ENCODE measurements at regions not wholly inside any gene's neighbourhood (a gene's known extent, or its start where the extent isn't known, plus 50 kb on each side); places are given as distances from the start of the nearest gene placed in this dataset.

- no peak for DNase-seq (ENCODE audit: extremely low read depth in 1 of 11, low read depth in 9 of 11, low spot score in 4 of 11)
Observed at GRCh38 chr2:48127612-48128191, 186.8 kb upstream of the FOXN2 start.

GRCh38 chr2:48129293-48129950 is 185.1 kb upstream of the FOXN2 start:
- no peak for DNase-seq (ENCODE audit: extremely low read depth in 1 of 11, low read depth in 9 of 11, low spot score in 4 of 11)

- DNase-seq (ENCODE audit: extremely low read depth in 1 of 11, low read depth in 9 of 11, low spot score in 4 of 11): peak; percentile 60 to 87 (median 80)
Observed at GRCh38 chr2:48131539-48132270, 182.8 kb upstream of the FOXN2 start.

GRCh38 chr2:48132271-48132625 is 182.2 kb upstream of the FOXN2 start:
- DNase-seq (ENCODE audit: extremely low read depth in 1 of 11, low read depth in 9 of 11, low spot score in 4 of 11): peak in 3 of 11 donors; percentile 20 to 30 (median 22)

- DNase-seq (ENCODE audit: extremely low read depth in 1 of 11, low read depth in 9 of 11, low spot score in 4 of 11): no peak
Observed at GRCh38 chr2:48134704-48135103, 179.8 kb upstream of the FOXN2 start.

- no peak for DNase-seq (ENCODE audit: extremely low read depth in 1 of 11, low read depth in 9 of 11, low spot score in 4 of 11)
Observed at GRCh38 chr2:48135797-48136196, 178.7 kb upstream of the FOXN2 start.

GRCh38 chr2:48137829-48138228 is 176.7 kb upstream of the FOXN2 start:
- no peak for DNase-seq (ENCODE audit: extremely low read depth in 1 of 11, low read depth in 9 of 11, low spot score in 4 of 11)

- DNase-seq (ENCODE audit: extremely low read depth in 1 of 11, low read depth in 9 of 11, low spot score in 4 of 11): no peak
Observed at GRCh38 chr2:48138898-48139297, 175.6 kb upstream of the FOXN2 start.

DNA sequence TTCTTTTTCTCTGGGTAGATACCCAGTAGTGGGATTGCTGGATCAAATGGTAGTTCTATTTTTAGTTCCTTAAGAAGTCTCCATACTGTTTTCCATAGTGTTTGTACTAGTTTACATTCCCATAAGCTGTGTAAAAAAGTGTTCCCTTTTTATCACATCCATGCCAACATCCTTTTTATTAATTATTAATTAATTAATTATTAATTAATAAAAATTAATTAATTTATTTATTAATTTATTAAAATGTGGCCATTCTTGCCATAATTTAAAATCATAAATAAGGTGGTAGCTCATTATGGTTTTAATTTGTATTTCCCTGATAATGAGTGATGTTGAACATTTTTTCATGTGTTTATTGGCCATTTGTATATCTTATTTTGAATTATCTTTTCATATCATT is 173.9 kb upstream of the FOXN2 start:
- DNase-seq (ENCODE audit: extremely low read depth in 1 of 11, low read depth in 9 of 11, low spot score in 4 of 11): no peak

GRCh38 chr2:48144777-48145176 is 169.7 kb upstream of the FOXN2 start:
- DNase-seq (ENCODE audit: extremely low read depth in 1 of 11, low read depth in 9 of 11, low spot score in 4 of 11): no peak

GRCh38 chr2:48145845-48146452 is 168.5 kb upstream of the FOXN2 start:
- DNase-seq (ENCODE audit: extremely low read depth in 1 of 11, low read depth in 9 of 11, low spot score in 4 of 11): no peak

DNA sequence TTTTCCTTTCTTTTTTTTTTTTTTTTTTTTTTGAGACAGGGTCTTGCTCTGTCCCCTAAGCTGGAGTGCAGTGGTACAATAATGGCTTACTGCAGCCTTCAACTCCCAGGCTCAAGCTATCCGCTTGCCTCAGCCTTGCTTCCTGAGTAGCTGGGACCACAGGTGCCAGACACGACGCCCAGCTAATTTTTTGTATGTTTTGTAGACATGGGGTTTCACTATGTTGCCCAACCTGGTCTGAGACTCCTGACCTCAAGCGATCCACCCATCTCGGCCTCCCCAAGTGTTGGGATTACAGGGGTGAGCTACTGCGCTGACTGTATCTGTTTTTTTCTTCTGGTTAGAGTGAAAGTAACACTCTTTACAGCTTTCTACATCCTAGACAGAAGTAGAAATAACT is 167.9 kb upstream of the FOXN2 start:
- no peak for DNase-seq (ENCODE audit: extremely low read depth in 1 of 11, low read depth in 9 of 11, low spot score in 4 of 11)

- no peak for DNase-seq (ENCODE audit: extremely low read depth in 1 of 11, low read depth in 9 of 11, low spot score in 4 of 11)
Observed at GRCh38 chr2:48147719-48148118, 166.8 kb upstream of the FOXN2 start.

GRCh38 chr2:48148841-48149430 is 165.5 kb upstream of the FOXN2 start:
- DNase-seq (ENCODE audit: extremely low read depth in 1 of 11, low read depth in 9 of 11, low spot score in 4 of 11): no peak

GRCh38 chr2:48157150-48157549 is 157.3 kb upstream of the FOXN2 start:
- DNase-seq (ENCODE audit: extremely low read depth in 1 of 11, low read depth in 9 of 11, low spot score in 4 of 11): no peak

DNA sequence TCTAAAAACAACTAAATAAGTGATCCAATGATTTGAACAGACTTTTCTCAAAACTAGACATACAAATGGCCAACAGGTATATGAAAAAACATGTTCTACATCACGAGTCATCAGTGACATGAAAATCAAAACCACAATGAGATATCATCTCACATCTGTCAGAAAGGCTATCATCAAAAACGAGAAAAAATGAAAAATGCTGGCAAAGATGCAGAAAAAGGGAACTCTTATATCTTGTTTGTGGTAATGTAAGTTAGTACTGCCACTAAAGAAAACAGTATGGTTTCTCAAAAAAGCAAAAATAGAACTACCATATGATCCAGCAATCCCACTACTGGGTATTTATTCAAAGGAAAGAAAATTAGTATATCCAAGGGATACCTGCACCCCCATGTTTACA is 152.9 kb upstream of the FOXN2 start:
- DNase-seq (ENCODE audit: extremely low read depth in 1 of 11, low read depth in 9 of 11, low spot score in 4 of 11): no peak

DNA sequence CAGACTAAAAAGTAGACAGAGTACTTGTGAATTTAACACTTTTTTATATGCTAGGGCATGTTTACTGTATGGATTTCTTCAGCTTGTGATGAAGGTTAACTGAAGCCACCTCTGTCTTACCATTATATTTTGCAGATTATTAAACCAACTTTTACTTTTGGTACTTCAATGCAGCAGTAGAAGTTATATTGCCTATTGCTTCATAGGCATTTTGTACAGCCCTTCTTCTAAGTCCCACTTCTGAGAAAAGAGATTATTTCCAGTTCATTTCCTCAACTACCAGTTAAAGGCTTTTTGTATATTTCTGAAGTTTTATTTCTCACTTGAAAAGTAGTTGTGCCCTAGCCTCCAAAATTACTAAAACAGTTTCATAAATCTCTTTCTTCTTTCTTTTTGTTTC is 151.7 kb upstream of the FOXN2 start:
- no peak for DNase-seq (ENCODE audit: extremely low read depth in 1 of 11, low read depth in 9 of 11, low spot score in 4 of 11)

DNA sequence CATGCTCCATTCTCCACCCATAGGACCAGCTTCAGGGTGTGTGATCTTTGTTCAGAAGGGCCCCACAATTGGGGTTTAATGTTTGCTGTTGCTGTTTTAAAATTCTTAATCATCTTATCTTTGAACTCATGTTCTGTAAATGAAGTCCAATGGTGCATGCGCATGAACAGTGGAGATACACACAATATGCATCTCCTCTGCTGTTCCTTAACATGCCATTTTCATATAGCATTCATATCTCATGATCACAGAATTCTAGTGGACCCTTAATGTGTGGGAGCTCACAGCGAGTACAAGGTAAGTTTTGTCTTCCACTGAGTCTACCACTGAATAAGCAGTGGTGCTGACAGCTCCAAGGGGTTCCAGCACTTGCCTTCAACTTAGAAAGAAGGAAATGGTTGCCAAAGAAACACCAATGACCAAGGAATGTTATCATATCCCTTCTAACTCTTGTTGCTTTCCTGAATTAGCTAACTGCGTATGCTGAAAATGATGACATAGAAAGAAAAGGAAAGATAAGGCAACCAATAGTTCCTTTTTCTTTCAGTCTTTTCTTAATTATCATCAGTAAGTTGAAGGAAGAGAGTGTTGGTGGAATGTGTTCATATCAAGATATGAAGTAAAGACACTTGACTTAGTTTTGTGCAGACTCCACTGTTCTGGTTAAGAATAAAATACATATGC is 149.3 kb upstream of the FOXN2 start:
- no peak for DNase-seq (ENCODE audit: extremely low read depth in 1 of 11, low read depth in 9 of 11, low spot score in 4 of 11)

GRCh38 chr2:48169141-48169592 is 145.3 kb upstream of the FOXN2 start:
- no peak for DNase-seq (ENCODE audit: extremely low read depth in 1 of 11, low read depth in 9 of 11, low spot score in 4 of 11)
